ENCODE measurements at regions not wholly inside any gene's neighbourhood (a gene's known extent, or its start where the extent isn't known, plus 50 kb on each side); places are given as distances from the start of the nearest gene placed in this dataset.

- H3K27me3 Mint-ChIP-seq (ENCODE audit: insufficient read depth) = no peaks in the 10 kb centered on the region
- peaks cover under 1% of the 10 kb centered on the region; the same call in 1 of the 2 replicates for H3K36me3 Mint-ChIP-seq (ENCODE audit: low read depth)
- no peak for DNase-seq
- no peak for TF ChIP-seq CTCF (IDR thresholded peaks at IDR 0.05)
- H3K9me3 Mint-ChIP-seq = no peaks in the 10 kb centered on the region; the same call in 1 of the 2 replicates
- peaks cover 20% of the 10 kb centered on the region for H3K4me1 Mint-ChIP-seq (ENCODE audit: low read depth)
- H3K4me3 Mint-ChIP-seq = no peak overlapping the region
- no peak overlapping the region for H3K27ac Mint-ChIP-seq
Measured at GRCh38 chr11:97972731-97973130, 1048.0 kb upstream of the CNTN5 start.

- no peak overlapping the region for H3K27ac Mint-ChIP-seq
- TF ChIP-seq CTCF (IDR thresholded peaks at IDR 0.05) = no peak
- no peaks in the 10 kb centered on the region; the same call in 1 of the 2 replicates for H3K9me3 Mint-ChIP-seq
- H3K36me3 Mint-ChIP-seq (ENCODE audit: low read depth) = no peaks in the 10 kb centered on the region
- H3K4me1 Mint-ChIP-seq (ENCODE audit: low read depth) = peaks cover 17% of the 10 kb centered on the region
- no peak for DNase-seq
- no peak overlapping the region for H3K4me3 Mint-ChIP-seq
- no peaks in the 10 kb centered on the region for H3K27me3 Mint-ChIP-seq (ENCODE audit: insufficient read depth)
Measured at GRCh38 chr11:97973352-97973857, 1047.3 kb upstream of the CNTN5 start.

GRCh38 chr11:97974798-97975498, 1045.8 kb upstream of the CNTN5 start:
- DNase-seq = no peak
- Mint-ChIP-seq H3K27ac (no peak overlapping the region), H3K4me1 (ENCODE audit: low read depth) (peaks cover 29% of the 10 kb centered on the region), H3K36me3 (ENCODE audit: low read depth) (no peaks in the 10 kb centered on the region), H3K4me3 (no peak overlapping the region), H3K9me3 (no peaks in the 10 kb centered on the region; the same call in 1 of the 2 replicates), H3K27me3 (ENCODE audit: insufficient read depth) (no peaks in the 10 kb centered on the region)
- TF ChIP-seq CTCF (IDR thresholded peaks at IDR 0.05) = no peak

GRCh38 chr11:97977726-97978125, 1043.0 kb upstream of the CNTN5 start:
- no peaks in the 10 kb centered on the region; the same call in 1 of the 2 replicates for H3K9me3 Mint-ChIP-seq

GRCh38 chr11:97979741-97980140, 1041.0 kb upstream of the CNTN5 start:
- Mint-ChIP-seq H3K9me3 (no peaks in the 10 kb centered on the region; the same call in 1 of the 2 replicates), H3K27ac (no peak overlapping the region), H3K4me1 (ENCODE audit: low read depth) (peaks cover 22% of the 10 kb centered on the region), H3K36me3 (ENCODE audit: low read depth) (peaks cover 5% of the 10 kb centered on the region), H3K27me3 (ENCODE audit: insufficient read depth) (no peaks in the 10 kb centered on the region), H3K4me3 (no peak overlapping the region)
- no peak for TF ChIP-seq CTCF (IDR thresholded peaks at IDR 0.05)
- DNase-seq = peak; percentile 13

More at GRCh38 chr11:97977726-97978125, 1043.0 kb upstream of the CNTN5 start:
- TF ChIP-seq CTCF (IDR thresholded peaks at IDR 0.05) = no peak
- H3K36me3 Mint-ChIP-seq (ENCODE audit: low read depth) = peaks cover 5% of the 10 kb centered on the region
- H3K27ac Mint-ChIP-seq = no peak overlapping the region
- H3K4me1 Mint-ChIP-seq (ENCODE audit: low read depth) = peaks cover 26% of the 10 kb centered on the region
- H3K4me3 Mint-ChIP-seq = no peak overlapping the region
- H3K27me3 Mint-ChIP-seq (ENCODE audit: insufficient read depth) = no peaks in the 10 kb centered on the region
- DNase-seq = no peak
